Ishikawa (cell line): ENCODE measurements at regions not wholly inside any gene's neighbourhood (a gene's known extent, or its start where the extent isn't known, plus 50 kb on each side); places are given as distances from the start of the nearest gene placed in this dataset.

Source experiments
- CEBPB ChIP-seq: IDR thresholded peaks from 2 replicates; pipeline ENCODE4 v1.6.1; 2012
- CREB1 ChIP-seq: IDR thresholded peaks from 2 replicates; pipeline ENCODE4 v1.6.1; 2012; ENCODE audit warnings: low read depth
- EGR1 ChIP-seq: IDR thresholded peaks from 2 replicates; pipeline ENCODE4 v1.6.1; 2012
- EP300 ChIP-seq: IDR thresholded peaks from 2 replicates; pipeline ENCODE4 v1.6.1; 2012; ENCODE audit warnings: borderline replicate concordance
- FOXM1 ChIP-seq: IDR thresholded peaks from 2 replicates; pipeline ENCODE4 v1.6.1; 2012; ENCODE audit warnings: low read depth, borderline replicate concordance
- MAX ChIP-seq: IDR thresholded peaks from 2 replicates; pipeline ENCODE4 v1.6.1; 2012
- RAD21 ChIP-seq: IDR thresholded peaks from 2 replicates; pipeline ENCODE4 v1.6.1; 2012; ENCODE audit warnings: low read depth
- REST ChIP-seq: IDR thresholded peaks from 2 replicates; pipeline ENCODE4 v1.6.1; 2012; ENCODE audit warnings: low read depth, mild to moderate bottlenecking
- TAF1 ChIP-seq: IDR thresholded peaks from 2 replicates; pipeline ENCODE4 v1.6.1; 2012; ENCODE audit warnings: low read depth, mild to moderate bottlenecking
- TCF12 ChIP-seq: IDR thresholded peaks from 2 replicates; pipeline ENCODE4 v1.6.1; 2012; ENCODE audit warnings: low read depth
- YY1 ChIP-seq: IDR thresholded peaks from 2 replicates; pipeline ENCODE4 v1.6.1; 2012; ENCODE audit warnings: low read depth

DNA sequence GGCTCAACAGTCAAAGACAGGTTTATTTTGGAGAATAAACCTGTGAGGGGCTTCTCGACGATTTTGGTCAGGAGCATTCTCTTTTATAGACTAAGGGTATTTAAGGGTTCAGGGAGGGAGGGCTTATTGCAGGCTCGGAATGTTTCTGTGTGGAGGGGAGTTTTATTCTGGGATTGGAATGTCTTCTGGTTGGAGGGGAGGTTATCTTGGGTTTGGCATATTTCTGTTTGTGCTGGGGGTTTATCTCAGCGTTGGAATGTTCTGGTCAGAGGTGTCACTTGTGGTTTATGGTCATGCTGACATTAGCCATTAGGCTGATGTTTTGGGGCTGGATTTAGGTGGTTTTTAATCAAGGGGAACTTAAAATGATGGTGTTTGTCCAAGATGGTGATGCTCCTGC lies 103.9 kb downstream of the SUDS3 start:
- TF ChIP-seq MAX (no peak), TAF1 (no peak), RAD21 (no peak), YY1 (no peak), EP300 (no peak), REST (no peak), CEBPB (no peak), TCF12 (no peak), EGR1 (no peak), CREB1 (no peak), FOXM1 (no peak)
